CD4-positive, alpha-beta T cell treated with Interleukin-2 at 100 ng/mL for 4 hours (primary cell): ENCODE measurements at regions not wholly inside any gene's neighbourhood (a gene's known extent, or its start where the extent isn't known, plus 50 kb on each side); places are given as distances from the start of the nearest gene placed in this dataset.
"Not testable (repeated sequence)": the region's sequence is repeated elsewhere in the genome, so short reads cannot be mapped to it uniquely, and the experiment has no call there.

Experiments used
- DNase-seq: peaks from one replicate; pipeline ENCODE4 v3.0.0-alpha.2; 2020; ENCODE audit warnings: low spot score

- no peak for DNase-seq
Observed at GRCh38 chr2:212913640-212914306, 237.6 kb downstream of the IKZF2 start.

GRCh38 chr2:212912445-212913103, 238.8 kb downstream of the IKZF2 start:
- no peak for DNase-seq

DNA sequence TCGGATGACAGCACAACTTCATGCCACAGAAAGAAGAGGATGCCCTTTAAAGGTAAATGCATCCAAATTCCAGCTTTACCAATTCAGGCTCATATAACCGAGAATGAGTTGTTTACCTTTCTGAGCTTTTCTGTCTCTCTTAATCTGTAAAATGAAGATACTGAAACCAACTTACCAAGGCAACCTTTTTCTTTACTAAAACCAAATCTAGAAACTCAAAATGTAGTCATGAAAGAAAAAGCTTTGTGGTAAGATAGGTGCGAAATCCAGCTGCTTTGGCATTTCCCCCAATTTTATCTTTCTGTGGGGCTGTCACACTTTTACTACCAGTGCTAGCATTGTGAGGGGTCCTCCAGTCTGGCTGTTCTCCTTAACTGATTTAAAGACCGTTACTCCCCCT, 240.4 kb downstream of the IKZF2 start:
- DNase-seq, result no peak

DNA sequence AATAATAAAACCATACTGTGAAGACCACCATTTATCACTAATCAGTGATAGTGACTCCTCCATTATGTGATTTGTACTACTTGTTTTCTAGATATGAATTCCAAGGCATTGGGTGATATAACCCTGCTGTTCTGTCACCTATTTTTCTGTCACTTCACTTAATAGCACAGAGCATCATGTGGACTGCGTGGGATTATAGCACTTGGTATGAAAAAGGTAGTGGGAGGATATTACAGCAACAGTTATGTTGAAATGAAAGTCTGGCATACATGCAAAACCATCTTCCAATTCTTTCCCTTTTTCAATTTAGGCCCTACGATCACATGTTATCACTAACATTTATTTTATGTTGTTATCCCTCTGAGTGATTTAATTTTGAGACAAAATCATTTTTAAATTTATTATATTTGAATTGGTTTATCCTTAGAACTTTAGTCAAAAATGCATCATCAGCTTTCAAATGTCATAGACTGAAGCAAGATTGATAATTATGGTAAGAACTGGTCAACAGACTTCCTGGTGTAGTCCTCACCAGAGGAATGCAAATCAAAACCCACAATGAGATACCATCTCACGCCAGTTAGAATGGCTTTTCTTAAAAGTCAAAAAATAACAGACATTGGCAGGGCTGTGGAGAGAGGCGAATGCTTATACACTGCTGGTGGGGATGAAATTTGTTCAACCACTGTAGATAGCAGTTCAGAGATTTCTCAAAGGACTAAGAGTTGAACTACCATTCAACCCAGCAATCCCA, 242.6 kb downstream of the IKZF2 start:
- DNase-seq, result no peak

GRCh38 chr2:212908031-212908430, 243.4 kb downstream of the IKZF2 start:
- DNase-seq, result no peak

DNA sequence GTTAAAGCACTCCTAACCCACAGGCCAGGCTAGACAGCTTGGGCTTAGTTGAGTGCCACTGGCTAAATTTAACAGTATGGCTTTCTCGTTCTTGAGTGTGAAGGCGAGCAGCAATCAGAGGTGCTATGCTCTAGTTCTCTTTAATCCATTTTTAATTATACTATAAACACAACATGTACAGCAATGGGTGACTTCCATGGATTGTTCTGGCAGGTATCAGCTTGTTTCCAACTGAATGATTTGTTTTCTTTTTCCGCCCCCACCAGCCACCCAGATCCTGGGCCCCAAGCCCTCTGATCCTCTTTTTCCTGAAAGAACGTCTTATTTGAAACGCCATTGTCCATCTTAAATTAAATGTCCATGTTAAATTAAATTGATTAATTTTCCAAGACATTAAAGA, 244.8 kb downstream of the IKZF2 start:
- DNase-seq, result no peak

- no peak for DNase-seq
Observed at GRCh38 chr2:212905640-212906201, 245.7 kb downstream of the IKZF2 start.

DNA sequence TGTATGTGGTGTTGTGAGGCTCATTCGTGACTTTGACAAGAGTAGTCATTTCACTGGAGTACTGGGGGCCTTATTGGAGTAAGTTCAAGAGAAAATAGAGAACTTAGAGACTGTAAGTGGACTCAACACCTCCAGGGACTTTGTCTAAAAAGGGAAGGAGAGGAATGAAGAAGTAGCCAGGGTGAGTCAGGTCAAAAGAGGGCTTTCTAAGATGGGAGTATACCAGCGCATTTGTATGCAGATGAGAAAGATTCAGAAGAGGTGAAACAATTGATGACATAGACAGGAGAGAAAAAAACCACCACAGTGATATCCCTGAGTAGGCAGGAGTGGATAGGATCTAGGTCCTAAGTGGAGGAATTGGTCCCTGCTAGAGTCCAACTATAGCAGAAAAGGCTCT, 246.8 kb downstream of the IKZF2 start:
- DNase-seq, result no peak

- DNase-seq, result no peak
Observed at GRCh38 chr2:212903413-212903812, 248.0 kb downstream of the IKZF2 start.

GRCh38 chr2:212902421-212902820, 249.0 kb downstream of the IKZF2 start:
- DNase-seq, result no peak

DNA sequence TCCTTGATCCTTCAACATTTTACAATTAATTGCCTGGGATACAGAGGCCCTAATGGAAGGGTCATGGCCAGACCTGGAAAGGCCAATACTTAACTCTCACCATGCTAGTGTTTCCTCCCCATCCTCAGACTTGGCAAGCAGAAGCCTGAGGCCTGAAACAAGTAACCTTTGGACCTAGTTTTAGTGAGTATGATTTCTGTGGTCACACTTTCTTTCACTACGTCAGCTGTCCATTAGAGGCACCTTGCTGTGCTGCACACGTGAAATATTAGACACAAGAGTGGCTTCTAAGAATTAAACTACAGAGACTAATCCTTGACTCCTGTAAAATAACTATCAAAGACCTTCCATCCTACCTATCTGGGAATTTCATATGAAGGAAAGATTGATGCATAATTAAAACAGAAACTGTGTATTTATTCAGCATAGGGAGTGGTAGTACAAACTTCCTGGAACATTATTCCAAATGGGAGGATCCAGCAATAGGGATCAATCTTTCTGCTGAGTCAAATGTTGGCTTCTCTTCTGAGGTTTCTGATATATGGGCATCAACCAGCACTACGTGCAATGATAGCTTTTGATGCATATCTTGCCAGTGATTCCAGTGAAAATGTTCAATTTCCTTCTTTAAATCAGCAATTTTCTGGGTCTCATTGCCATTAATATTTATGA, 249.7 kb downstream of the IKZF2 start:
- DNase-seq, result no peak

GRCh38 chr2:212900715-212901114, 250.7 kb downstream of the IKZF2 start:
- no peak for DNase-seq

- DNase-seq, result no peak
Observed at GRCh38 chr2:212898011-212898410, 253.4 kb downstream of the IKZF2 start.

DNA sequence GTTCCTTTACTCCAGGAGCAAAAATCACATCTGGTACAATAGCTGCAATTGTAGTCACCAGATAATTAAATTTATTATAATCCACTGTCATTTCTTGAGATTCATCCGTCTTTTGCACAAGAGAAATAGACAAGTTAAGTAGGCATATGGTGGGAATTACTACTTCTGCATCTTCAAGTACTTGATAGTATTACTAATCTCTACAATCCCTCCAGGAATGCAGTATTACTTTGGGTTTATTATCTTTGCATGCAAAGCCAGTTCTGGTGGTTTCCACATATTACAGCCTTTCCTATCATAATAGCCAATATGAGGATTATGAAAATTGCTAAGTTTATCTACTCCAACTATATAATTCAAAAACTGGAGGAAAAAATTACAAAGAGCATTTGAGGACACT, 254.1 kb downstream of the IKZF2 start:
- DNase-seq, result no peak

- no peak for DNase-seq
Observed at GRCh38 chr2:212894026-212894425, 257.4 kb downstream of the IKZF2 start.

GRCh38 chr2:212893216-212893615, 258.2 kb downstream of the IKZF2 start:
- no peak for DNase-seq

GRCh38 chr2:212892193-212892592, 259.2 kb downstream of the IKZF2 start:
- DNase-seq, result no peak

DNA sequence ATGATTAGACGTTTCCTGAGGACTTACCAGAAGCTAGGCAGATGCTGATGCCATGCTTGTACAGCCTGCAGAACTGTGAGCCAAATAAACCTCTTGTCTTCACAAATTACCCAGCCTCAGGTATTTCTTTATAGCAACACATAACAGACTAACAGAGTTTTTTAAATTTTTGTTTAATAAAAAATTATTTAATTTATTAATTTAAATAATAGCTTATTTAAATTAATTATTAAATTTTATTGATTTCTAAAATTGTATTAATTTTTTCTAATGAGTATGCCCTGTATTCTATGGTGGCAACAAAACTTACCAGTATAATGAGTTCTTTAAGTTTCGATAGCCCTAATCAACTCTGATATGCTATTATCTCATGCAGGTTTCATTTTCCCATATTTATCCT, 259.8 kb downstream of the IKZF2 start:
- DNase-seq, result no peak

- DNase-seq, result no peak
Observed at GRCh38 chr2:212882626-212883025, 268.8 kb downstream of the IKZF2 start.

- not testable (repeated sequence) for DNase-seq
Observed at GRCh38 chr2:212876556-212876955, 274.9 kb downstream of the IKZF2 start.

DNA sequence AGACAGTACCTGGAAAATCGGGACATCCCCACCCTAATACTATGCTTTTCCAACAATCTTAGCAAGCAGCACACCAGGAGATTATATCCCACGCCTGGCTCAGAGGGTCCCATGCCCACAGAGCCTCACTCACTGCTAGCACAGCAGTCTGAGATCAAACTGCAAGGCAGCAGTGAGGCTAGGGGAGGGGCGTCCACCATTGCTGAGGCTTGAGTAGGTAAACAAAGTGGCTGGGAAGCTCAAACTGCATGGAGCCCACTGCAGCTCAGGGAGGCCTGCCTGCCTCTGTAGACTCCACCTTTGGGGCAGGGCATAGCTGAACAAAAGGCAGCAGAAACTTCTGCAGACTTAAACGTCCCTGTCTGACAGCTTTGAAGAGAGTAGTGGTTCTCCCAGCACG, 275.5 kb downstream of the IKZF2 start:
- not testable (repeated sequence) for DNase-seq

- DNase-seq, result no peak
Observed at GRCh38 chr2:212873256-212873655, 278.2 kb downstream of the IKZF2 start.
